H54 (cell line): ENCODE measurements at regions not wholly inside any gene's neighbourhood (a gene's known extent, or its start where the extent isn't known, plus 50 kb on each side); places are given as distances from the start of the nearest gene placed in this dataset.

Source experiments
- DNase-seq: peaks from one replicate; pipeline ENCODE4 v3.0.0; 2011; ENCODE audit warnings: low spot score, mixed read lengths; ENCODE audit not compliant: insufficient read length
- FAIRE-seq: peaks from 3 replicates; lab custom pipeline; 2011; peaks lifted over from hg19 to GRCh38; lab: Jason Lieb, UNC
- POLR2A ChIP-seq: IDR thresholded peaks from 2 replicates; pipeline ENCODE4 v1.6.1; 2011; ENCODE audit warnings: low read depth, mild to moderate bottlenecking, low read length

DNA sequence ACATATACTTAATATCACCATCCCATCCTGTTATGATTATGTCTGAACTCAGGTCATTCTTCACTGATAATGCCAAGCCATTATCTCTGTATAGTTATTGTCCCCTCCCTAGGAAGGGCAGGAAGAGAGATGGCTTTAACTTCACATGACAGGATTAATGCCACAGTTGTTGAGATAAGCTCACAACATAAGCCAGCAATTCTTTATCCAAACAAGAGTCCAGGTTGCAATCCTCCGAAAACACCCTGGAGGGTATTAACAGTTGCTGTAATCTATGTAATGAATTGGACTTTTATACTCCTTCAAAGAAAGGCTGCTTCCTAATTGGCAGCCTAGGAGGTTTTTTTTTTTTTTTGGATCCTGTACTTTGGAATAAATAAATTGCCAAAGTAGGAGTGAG lies 779.4 kb downstream of the SEMA5A start:
- DNase-seq (no peak), FAIRE-seq (no peak)

DNA sequence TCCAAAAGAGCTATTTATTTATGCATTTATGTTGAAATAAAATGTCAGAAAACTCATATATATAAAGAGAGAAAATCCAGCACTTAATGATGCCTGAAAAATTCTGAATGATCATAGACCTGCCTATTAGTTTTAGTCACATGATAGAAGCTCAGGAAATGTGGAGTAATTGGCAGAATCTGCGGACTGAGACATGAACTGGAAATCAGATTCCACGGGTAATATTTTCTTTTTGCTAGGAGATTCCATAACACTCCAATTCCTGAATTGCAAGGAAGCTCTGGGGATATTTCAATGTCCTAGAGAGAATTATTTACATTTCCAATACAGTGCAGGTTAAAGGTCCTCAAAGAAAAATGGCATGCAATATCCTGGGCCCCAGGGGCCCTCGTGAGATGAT lies 778.8 kb downstream of the SEMA5A start:
- no peak for DNase-seq
- FAIRE-seq = no peak
- no peak for TF ChIP-seq POLR2A

More for the DNA sequence above, 779.4 kb downstream of the SEMA5A start:
- TF ChIP-seq POLR2A = no peak

DNA sequence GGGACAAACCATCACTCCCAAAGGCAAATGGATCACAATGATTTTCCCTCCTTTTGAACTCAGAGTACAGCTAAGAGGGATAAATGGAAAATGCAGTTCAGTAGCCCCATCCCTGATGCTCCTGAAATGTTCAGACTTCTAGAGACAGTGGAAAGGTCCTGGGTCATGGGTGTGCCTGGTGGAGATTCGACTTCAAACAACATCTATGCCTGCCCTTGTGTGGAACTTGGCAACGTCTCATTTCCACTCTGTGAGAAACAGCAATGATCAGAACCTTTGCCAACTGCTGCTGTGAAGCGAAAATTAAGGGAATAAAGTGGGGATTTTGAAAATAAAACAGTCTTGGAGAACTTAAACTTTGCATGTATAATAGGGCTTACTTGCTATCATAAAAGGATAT lies 778.1 kb downstream of the SEMA5A start:
- DNase-seq (no peak), FAIRE-seq (no peak)
- TF ChIP-seq POLR2A = no peak

DNA sequence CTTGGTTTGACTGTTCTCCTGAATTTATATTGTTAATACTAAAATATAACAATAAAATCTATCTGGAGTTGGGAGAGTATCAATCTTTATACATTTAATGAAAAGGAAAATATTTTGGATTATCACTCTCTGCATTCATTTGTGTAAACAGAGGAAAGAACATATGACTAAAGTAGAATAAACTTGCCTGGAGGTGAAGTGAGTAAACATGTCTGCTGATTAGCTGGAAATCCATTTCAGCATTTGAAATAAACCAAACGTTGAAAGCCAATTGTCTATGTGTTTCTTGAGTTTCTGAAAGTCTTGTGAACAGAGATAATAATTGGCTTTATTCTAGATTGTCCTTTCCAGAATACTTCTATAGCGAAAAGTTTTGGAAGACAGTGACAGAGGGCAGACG lies 776.2 kb downstream of the SEMA5A start:
- DNase-seq = no peak
- no peak for TF ChIP-seq POLR2A
- FAIRE-seq = no peak

DNA sequence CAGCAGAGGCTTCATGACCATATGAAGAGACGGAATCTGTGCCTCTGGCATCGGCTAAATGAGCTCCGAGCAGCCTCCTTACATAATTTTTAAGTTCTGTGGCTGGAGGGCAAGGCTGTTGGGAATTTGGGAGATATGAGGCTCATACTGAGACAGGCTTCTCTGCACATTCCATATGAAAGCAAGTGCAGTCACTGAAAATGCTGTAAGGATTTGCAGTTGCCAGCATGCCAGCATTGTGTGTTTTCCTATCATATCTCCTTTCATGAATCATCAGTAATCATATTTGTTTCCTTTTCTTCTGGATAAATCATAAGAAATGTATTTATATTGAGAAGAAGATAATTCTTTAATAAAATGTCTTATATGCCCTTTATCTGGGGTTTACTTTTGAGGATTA lies 775.4 kb downstream of the SEMA5A start:
- no peak for TF ChIP-seq POLR2A
- no peak for DNase-seq
- no peak for FAIRE-seq

DNA sequence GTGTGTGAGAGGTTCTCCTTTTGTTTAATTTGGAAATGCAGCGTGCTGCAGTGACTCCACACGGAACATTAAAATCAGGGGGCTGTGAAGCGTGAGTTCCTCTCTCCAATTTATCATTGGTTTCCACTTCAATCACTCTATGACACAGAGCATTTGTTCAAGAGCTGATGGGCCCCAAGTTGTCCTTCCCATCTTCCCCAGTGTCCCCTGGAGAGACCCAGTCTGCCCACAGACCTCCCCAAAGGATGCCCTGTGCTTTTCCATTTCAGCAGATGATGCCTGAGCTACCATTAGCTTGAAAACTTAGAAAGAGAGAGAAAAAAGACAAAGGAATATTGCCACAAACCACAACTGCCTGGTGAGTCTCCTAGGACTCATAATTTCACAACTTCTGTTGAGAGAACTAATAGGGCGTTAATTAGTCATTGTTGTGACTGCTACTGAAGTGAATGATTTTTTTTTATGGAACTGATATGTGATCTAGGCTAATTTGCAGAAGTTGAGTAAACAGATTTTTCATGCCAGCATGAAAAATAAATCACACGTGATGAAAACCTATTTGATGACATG lies 772.7 kb downstream of the SEMA5A start:
- TF ChIP-seq POLR2A = no peak
- no peak for FAIRE-seq
- DNase-seq = no peak

DNA sequence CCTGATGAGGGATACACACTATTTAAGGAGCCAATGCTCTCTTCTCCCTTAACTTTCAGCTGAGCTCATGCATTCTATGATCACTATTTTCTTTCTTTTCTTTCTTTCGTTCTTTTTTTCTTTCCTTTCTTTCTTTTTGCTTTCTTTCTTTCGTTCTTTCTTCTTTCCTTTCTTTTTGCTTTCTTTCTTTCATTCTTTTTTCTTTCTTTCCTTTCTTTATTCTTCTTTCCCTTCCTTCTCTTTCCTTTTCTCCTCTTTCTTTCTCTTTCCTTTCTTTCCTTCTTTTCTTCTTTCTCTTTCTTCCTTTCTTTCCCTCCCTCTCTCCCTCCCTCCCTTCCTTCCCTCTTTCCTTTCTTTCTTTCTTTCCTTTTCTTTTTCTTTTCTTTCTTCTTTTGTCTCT lies 761.2 kb downstream of the SEMA5A start:
- no peak for TF ChIP-seq POLR2A
- FAIRE-seq = no peak

DNA sequence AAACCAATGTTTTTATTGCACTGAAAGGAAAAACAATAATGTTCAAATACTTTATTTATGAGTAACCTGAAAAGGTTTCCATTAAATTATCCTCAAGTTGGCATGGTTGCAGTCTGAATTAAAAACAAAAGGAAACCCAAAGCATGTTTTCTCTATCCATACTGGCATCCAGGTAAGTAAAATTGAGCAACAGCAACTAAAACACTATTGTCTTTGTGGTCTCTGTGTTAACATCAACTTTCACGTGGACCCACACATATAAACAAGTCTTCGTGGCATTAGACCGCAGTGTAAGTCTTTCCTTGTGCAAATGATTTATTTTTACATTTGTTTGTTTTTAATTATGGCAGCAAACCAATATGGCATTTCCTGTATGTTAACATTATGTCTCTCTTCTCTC lies 757.6 kb downstream of the SEMA5A start:
- DNase-seq = no peak
- no peak for FAIRE-seq
- no peak for TF ChIP-seq POLR2A

More for the DNA sequence above, 761.2 kb downstream of the SEMA5A start:
- DNase-seq = no peak

DNA sequence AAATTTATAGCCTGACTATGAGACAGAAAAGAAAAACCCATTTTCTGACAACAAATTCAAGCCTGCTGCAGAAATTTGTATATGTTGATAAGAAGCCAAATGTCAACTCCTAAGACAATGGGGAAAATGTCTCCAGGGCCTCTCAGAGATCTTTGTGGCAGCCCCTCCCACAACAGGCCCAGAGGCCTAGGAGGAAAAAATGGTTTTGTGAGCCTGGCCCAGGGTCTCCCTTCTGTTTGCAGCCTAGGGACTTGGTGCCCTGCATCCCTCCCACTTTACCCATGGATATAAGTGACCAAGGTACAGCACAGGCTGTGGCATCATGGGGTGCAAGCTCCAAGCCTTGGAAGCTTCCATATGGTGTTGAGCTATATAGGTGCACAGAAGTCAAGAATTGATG lies 740.2 kb downstream of the SEMA5A start:
- TF ChIP-seq POLR2A = no peak
- FAIRE-seq (no peak), DNase-seq (no peak)

DNA sequence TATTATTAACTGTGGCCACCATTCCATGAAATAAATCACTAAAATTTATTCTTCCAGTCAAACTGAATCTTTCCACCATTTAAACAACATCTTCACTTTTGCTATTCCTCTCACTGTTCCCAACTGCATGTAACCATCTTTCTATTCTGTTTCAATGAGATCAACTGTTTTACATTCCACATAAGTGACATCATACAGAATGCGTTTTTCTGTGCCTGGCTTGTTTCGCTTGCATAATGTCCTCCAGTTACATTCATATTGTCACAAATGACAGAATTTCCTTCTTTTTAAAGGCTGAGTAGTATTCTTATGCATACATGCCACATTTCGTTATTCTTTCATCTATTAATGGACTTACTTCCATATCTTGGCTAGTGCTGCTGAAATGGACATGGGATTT lies 738.2 kb downstream of the SEMA5A start:
- no peak for TF ChIP-seq POLR2A
- DNase-seq (no peak), FAIRE-seq (peak; percentile 89)

DNA sequence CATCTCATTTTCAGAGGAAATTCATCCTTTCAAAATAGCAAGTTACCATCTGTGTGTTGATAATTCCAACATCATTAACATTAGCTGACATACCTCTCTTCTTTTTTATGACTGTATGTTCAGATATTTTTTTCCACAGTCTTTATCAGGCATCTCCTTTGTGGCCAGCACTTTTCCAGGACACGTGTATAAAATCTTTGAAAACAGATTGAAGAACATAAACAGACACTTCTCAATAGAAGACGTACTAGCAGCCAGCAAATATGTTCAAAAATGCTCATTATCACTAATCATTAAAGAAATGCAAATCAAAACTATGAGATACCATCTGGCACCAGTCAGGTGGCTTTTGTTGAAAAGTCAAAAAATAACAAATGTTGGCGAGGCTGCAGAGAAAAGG lies 734.3 kb downstream of the SEMA5A start:
- FAIRE-seq = no peak
- TF ChIP-seq POLR2A = no peak
- DNase-seq = no peak

DNA sequence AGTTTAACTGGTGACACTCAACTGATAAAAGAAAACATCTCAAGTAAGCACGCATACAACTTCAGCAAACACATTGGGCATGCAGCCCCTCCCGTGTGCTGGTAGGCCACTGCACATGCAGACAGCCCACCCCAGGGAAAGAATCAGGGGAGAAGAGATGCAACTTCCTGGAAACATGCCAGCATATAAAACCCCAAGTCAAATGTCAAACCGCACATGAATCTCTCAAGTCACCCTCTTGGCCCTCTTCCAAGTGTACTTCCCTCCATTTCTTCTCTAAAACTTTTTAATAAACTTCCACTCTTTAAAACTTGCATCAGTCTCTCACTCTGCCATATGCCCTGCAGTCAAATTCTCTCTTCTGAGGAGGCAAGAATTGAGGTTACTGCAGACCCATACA lies 732.7 kb downstream of the SEMA5A start:
- no peak for FAIRE-seq
- no peak for DNase-seq
- TF ChIP-seq POLR2A = no peak

DNA sequence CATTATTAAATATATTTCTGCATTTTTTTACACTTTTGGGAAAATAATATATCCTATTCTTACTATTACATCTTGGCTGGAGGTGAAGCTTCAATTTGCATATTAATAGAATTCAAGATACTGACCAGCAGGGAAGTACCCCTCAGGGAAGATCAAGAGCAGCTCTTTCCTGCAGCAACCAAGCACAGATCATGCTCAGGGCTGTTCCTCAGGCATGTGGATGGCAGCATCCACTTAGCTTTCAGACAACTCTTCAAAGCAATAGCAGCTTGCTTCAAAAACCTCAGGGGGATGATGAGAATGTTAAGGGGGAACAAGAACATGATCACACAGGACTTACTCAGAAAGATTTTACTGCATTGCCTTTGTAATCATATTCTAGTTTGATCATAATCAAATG lies 731.8 kb downstream of the SEMA5A start:
- FAIRE-seq = no peak
- DNase-seq = no peak
- TF ChIP-seq POLR2A = no peak

DNA sequence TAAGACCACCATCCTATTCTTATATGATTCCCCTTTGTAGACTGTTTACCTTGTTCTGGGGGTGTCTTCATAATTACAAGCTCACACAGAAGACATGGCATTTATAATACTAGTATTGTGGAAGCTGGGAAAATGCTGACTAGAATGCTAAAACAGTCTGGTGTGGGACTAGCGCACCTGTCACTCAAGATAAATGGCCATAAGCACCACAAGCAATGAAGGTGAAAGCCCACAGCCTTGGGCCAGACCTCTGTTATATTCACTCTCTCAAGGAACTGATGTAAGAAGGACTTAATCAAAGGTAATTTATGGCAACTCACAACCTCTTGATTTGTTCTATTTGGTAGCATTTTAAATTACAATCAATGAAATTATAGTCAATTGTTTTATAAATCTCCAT lies 721.5 kb downstream of the SEMA5A start:
- no peak for TF ChIP-seq POLR2A
- DNase-seq (no peak), FAIRE-seq (no peak)

DNA sequence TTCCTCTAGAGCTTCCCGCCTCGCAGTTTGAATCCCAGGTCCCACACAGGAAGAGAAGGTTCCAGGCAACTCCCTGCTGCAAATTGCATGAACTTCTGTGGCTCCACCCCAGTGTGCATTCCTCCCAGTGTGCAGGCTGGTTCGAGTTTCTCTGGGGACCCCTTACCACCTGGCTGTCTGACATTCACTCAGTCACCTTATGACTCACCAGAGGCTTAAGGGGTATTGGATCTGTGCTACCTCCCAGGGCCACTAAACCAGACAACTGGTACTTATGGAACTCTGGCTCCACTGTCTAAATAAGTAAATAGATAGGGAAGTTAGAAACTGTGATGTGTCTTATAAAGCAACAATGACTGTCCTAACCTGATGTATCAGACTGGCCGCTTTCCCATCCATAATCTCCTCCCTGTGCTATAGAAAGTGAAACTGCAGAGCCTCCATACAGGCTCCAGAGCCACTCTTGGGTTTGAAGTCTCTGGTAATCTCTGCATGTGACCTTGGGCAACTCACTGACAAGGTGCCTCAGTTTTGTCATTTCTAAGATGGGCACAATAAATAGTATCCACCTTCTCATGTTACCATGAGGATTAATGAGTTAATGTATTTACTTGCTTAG lies 720.6 kb downstream of the SEMA5A start:
- FAIRE-seq (no peak), DNase-seq (no peak)
- TF ChIP-seq POLR2A = no peak

DNA sequence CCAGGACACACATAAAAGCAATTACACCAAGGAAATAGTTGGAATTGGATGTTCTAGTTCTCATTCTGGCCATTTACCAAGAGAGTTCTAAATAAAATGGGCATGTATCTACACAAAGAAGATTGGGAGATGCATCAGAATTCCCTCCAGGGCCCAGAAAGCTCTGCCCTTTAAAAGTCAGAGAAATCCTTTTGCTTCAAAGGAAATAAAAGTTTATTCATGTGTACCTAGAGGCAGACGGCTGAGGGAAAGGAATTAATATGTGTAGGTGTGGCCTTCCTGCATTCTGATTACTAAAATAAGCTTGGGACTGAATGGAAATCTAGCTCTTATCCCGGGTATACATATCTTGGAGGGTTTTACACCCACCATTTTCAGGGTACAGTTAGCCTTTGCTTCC lies 719.4 kb downstream of the SEMA5A start:
- FAIRE-seq = no peak

More for the DNA sequence above, 719.4 kb downstream of the SEMA5A start:
- no peak for DNase-seq
- no peak for TF ChIP-seq POLR2A
